ENCODE measurements at regions not wholly inside any gene's neighbourhood (a gene's known extent, or its start where the extent isn't known, plus 50 kb on each side); places are given as distances from the start of the nearest gene placed in this dataset.

- DNase-seq (ENCODE audit: low read depth, low spot score), result no peak
These were observed 439.9 kb downstream of the BRINP1 start for GRCh38 chr9:118929287-118929686.

- no peak for DNase-seq (ENCODE audit: low read depth, low spot score)
These were observed 437.3 kb downstream of the BRINP1 start for GRCh38 chr9:118931941-118932340.

DNA sequence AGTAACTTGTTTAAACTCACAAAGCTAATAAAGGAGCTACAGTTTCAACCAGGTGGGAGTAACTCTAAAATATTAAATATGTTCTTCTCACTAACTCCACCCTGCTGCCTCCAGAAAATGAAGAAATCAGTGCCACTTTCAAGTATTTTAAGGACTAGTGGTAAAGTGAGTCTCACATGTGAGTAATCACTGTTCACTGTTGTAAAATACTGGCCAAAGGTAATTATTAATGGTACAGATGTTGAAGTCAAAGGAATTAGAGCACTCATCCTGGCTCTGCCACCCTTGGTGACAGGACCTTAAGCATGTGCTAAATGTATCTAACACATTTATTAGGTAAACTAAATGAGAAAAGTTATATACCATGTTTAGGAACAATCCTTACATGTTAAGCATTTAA is 430.7 kb downstream of the BRINP1 start:
- no peak for DNase-seq (ENCODE audit: low read depth, low spot score)

DNA sequence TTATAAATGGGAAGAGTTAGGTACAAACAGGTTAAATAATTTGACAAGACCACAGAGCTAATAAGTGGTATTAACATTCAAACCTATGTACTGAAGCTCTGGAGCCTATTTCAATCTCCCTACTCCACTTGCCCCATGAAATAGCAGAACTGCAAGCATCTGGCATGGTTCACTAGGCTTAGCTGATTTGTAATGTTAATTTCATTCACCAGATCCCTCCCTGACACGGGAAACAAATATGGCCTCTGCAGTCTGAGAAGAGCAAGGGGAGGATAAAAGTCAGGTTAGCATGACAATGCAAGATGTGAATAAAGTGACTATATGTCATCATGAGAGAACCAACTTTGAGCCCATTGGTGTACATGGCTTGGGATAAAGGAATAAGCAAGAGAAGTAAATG is 428.8 kb downstream of the BRINP1 start:
- no peak for DNase-seq (ENCODE audit: low read depth, low spot score)

DNA sequence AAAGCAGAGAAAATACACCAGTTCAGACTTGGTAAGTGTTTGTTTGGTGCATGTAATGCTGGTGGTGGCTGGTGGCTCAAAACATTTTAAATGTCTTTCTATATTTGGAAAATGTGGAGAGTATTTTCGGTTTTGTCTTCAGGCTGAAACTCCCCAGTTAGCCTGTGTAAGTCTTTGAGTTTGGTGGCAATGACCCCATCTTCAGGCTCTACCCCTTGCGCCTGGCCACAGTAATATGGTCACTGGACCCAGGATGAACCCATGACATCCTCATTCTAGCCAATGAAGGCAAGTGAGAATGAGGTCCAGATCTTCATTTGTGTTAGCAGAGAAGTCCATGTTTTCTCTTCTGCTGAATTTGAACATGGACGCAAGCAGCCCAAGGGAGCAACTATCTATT is 422.6 kb downstream of the BRINP1 start:
- no peak for DNase-seq (ENCODE audit: low read depth, low spot score)

DNA sequence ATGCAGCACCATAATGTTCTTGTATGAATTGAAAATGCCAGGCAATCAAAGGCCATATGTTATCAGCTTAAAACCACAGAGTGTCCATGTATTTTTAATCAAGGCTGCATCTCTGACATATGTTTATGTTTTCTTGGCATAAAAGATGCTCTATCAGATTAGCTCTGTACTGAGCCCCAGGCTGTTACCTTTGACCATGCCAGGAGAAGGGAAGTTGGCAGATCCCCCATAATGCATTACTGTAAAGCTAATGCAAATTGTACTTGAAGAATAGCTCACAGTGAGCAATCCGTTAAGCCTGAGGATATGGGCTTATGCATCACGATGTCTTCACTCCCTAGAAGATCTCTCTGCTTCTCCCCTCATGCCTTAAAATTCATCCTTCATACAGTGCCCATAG is 414.4 kb downstream of the BRINP1 start:
- DNase-seq (ENCODE audit: low read depth, low spot score), result no peak

- no peak for DNase-seq (ENCODE audit: low read depth, low spot score)
These were observed 411.6 kb downstream of the BRINP1 start for GRCh38 chr9:118957585-118957984.

GRCh38 chr9:118959366-118959765 is 409.9 kb downstream of the BRINP1 start:
- DNase-seq (ENCODE audit: low read depth, low spot score), result no peak

GRCh38 chr9:118961857-118962256 is 407.4 kb downstream of the BRINP1 start:
- no peak for DNase-seq (ENCODE audit: low read depth, low spot score)

GRCh38 chr9:118962426-118962825 is 406.8 kb downstream of the BRINP1 start:
- DNase-seq (ENCODE audit: low read depth, low spot score), result no peak

GRCh38 chr9:118963674-118964073 is 405.6 kb downstream of the BRINP1 start:
- no peak for DNase-seq (ENCODE audit: low read depth, low spot score)

DNA sequence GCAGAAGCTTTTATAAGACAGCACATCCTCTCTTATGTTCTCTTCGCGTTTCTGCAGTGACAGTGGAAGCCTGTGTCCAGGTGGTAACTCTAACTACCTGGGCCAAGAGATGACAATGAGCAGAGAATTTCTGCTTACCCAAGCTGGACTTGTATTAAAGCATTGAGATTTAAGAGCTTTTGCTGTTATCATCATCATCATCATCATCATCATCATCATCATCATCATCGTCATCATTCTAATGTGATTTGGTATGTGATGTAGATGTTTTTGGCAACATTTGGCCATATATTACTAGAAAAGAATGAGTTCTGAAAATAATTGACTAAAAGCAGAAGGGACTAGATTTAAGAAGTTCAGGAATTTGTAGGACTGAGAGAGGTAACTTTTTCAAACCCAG is 401.3 kb downstream of the BRINP1 start:
- no peak for DNase-seq (ENCODE audit: low read depth, low spot score)

- no peak for DNase-seq (ENCODE audit: low read depth, low spot score)
These were observed 393.5 kb downstream of the BRINP1 start for GRCh38 chr9:118975736-118976135.

DNA sequence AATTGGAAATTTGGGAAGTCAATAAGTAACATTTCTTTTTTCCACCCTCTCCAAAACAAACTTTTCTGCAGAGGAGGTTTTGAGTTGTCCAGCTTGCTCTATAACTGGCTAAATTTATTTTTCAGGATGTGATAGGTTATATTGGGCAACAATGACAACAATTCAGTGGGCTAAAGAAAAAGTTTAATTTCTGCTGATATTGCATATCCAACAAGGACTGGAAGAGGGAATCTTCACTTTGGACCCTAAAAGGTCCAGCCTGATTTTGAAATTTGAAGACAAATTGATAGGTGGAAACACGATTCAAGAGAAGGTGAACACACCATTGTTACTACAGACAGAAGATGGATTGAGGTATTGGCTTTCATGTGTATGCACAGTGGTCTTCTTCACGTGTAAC is 393.1 kb downstream of the BRINP1 start:
- DNase-seq (ENCODE audit: low read depth, low spot score), result no peak

- DNase-seq (ENCODE audit: low read depth, low spot score), result no peak
These were observed 384.6 kb downstream of the BRINP1 start for GRCh38 chr9:118984607-118985006.

DNA sequence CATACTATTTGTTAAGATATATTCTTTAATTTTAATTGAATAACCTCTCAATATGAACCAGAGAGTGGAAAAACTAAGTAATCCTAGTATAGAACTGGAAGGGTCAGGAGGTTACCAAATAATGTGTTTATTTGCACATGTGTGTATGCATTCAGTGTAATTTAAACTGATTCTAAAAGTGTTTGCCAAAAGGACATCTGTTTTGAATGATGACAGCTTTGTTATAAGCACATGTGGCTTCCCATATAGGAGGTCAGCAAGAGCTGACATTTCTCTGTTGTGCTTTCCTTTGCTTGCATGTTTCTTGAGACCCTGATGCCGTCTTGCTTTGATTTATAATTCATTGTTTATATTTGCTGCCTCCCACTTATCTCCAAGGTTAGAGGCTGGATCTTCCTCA is 383.4 kb downstream of the BRINP1 start:
- no peak for DNase-seq (ENCODE audit: low read depth, low spot score)

- DNase-seq (ENCODE audit: low read depth, low spot score), result no peak
These were observed 382.1 kb downstream of the BRINP1 start for GRCh38 chr9:118987167-118987566.

DNA sequence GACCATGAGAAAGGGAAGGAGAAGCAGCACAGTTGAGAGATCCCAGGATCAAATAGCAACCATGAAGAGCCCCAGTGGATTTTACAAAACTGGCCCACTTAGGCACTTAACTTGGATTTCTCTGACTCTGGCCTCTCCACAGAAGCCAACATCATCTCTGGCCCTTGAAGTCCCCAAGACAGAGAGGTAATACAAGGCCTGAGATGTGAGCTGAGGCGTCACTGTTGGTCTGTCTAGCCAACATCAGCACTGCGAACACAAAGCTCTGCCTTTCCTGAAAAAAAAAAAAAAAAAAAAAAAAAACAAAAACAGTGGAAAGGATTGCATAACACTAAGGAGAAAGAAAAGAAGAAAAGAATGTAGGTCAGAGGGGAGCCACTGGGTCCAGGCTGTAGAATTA is 378.3 kb downstream of the BRINP1 start:
- DNase-seq (ENCODE audit: low read depth, low spot score), result no peak

DNA sequence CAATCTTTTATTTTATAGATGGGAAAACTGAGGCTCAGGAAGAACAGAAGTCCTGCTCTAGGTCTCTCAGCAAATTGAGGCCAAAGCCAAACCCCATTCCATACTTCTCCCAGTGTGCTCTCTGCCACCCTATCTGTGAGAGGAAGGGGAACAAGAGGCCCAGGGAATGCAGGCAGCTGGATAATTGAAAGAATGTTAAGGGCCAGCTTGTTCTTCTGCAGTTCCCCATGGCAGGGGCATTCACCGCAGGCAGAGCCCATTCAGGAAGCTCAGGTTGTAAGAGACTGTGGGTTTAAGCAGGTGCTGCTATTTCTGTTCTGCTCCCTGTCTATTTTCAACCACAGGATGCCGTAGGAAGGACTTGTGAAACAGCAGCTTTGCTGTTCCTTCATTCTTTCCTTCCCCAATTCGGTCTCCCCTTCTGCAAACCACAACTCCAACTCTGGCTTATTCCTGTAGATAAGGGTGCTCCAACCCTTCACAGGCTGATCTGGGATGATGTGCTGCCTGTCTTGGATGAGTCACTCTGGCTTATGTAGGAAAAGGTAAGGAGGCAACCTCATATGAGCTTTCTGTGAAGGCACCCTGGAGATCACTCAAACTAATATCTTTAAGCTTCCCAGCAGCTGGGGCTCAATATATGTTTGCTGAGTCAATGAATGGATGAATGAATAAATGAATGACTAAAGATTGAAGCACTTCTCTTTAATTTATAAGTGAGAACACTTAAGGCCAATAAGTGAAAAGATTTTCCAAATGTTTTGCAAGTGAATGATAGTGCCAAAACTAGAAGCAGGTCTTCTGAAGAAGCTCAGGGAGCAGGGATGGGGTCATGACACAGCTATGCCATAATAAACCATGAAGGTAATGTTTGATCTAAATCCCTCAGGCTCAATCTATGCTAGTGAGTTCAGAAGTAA is 377.6 kb downstream of the BRINP1 start:
- no peak for DNase-seq (ENCODE audit: low read depth, low spot score)

DNA sequence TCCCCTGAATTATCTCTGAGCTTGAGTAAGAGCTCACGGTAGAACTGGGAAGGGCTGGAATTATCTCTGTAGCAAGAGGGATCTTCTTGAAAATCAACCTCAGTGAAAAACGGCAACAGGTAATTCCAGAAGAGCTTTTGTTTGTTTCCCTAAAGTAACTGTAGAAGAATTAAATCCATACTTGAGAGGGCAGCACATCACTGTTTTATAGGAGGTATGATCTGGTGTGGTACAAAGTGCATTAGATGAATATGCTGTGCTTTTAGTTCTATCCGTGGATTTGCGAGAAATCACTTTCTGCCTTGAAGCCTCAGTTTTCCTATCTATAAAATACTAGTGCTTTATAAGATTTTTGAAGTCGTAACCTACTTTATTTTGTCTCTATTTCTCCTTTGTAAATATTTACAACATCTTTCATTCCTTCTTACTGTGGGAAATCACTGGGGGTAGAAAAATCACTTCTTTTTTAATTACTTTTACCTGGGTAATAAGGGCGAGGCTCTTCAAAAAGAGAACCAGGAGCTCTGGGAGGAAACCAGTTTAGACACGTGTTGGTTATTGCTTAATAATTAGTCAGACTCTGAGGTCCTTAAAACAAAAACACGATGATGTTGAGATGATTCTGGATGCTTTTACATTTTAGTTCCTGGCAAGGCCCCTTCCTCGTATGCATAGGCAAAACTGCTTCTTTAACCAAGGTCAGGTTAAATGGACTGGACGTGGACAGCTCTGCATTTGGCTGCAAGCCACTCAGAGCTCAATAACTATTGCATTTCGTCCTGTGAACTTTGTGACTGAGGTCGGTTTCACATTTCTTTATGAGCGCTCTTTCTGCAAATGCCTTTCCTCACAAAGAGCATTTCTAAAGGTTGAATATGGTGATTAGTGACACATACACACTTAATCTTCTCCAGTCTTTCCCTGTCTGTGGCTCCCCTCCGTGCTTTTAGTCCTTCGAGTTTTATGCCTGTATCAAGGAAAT is 376.1 kb downstream of the BRINP1 start:
- no peak for DNase-seq (ENCODE audit: low read depth, low spot score)

DNA sequence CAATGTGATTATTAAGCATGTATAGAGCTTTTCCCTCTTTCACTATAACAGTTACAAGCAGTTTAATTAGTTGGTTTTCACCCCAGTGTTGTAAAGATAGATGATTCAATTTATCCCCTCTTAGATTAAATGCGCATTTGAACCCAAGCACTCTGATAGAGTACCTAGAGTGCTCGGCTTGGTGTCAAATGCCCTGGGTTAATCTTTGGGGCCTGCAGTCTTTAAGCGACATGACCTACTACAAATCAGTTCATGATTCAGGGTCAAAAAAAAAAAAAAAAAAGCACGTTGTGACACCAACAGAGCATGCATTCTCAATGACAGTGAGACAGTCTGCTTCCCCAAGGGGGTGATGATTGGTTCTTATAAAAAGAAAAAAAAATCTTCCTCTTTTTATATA is 375.3 kb downstream of the BRINP1 start:
- DNase-seq (ENCODE audit: low read depth, low spot score), result no peak

GRCh38 chr9:119002491-119002890 is 366.7 kb downstream of the BRINP1 start:
- no peak for DNase-seq (ENCODE audit: low read depth, low spot score)

Data from smooth muscle cell of the brain vasculature (primary cell).